HG03280 (cell line): ENCODE measurements at regions not wholly inside any gene's neighbourhood (a gene's known extent, or its start where the extent isn't known, plus 50 kb on each side); places are given as distances from the start of the nearest gene placed in this dataset.
"Not testable (repeated sequence)": the region's sequence is repeated elsewhere in the genome, so short reads cannot be mapped to it uniquely, and the experiment has no call there.

Experiments used
- ATAC-seq: cut with Tn5 transposase; IDR thresholded peaks from one replicate; pipeline ENCODE4 v1.9.1; 2021; ENCODE audit warnings: mild to moderate bottlenecking, moderate library complexity; ENCODE audit not compliant: unreplicated experiment

GRCh38 chr6:121682666-121683065 is 247.2 kb downstream of the GJA1 start:
- no peak for ATAC-seq

- not testable (repeated sequence) for ATAC-seq
Measured at GRCh38 chr6:121685806-121686205, 250.4 kb downstream of the GJA1 start.

DNA sequence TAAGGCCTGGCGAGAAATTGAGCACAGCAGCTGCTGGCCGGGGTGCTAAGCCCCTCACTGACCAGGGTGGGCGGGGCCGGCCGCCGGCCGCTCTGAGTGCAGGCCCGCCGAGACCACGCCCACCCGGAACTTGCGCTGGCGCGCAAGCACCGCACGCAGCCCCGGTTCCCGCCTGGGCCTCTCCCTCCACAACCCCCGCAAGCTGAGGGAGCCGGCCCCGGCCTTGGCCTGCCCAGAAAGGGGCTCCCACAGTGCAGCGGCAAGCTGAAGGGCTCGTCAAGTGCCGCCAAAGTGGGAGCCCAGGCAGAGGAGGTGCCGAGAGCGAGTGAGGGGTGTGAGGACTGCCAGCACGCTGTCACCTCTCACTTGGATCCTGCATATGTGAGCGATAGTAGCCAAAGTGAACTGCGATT is 251.2 kb downstream of the GJA1 start:
- no peak for ATAC-seq

GRCh38 chr6:121688974-121689373 is 253.5 kb downstream of the GJA1 start:
- no peak for ATAC-seq

- ATAC-seq = no peak
Measured at GRCh38 chr6:121691126-121691551, 255.7 kb downstream of the GJA1 start.

GRCh38 chr6:121694389-121694788 is 258.9 kb downstream of the GJA1 start:
- ATAC-seq = no peak

DNA sequence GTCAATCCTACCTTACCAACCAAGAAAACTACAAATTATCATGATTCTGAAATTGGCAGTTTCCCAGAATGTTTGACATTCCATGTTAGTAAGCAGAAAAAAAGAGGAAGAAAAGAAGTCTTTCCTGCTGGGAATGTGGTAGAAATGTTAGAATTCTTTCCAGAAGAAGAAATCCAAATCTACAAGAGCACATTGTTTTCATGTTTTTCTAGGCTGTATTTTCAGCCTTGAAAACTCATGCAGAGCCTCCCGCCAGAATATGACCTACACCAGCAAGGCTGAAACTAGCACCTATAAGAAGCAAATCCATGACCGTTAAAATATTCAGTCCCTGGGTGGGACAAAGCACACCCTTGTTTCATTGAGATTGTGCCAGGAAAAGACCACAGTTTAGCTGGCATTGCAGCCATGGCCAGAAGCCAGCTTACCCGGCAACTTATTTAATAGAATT is 259.4 kb downstream of the GJA1 start:
- no peak for ATAC-seq

DNA sequence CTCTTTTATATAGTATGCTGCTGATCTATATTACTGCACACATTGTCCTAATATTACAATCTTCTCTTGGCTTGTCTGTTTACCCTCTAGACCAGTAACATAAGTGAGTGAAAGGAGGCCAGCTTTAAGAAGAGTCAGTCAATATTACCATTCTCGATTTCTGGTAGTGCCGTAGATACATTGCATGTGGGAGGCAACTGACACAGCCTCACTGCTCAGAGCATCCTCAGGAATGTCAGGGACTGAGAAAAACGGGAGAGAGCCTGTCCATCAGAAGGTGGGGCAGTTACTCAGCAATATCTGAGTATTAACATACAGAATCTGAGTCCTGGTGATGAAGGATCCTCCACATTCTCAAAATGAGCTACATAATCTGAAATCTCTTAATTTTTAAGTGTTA is 259.9 kb downstream of the GJA1 start:
- no peak for ATAC-seq

GRCh38 chr6:121697921-121698320 is 262.5 kb downstream of the GJA1 start:
- no peak for ATAC-seq

DNA sequence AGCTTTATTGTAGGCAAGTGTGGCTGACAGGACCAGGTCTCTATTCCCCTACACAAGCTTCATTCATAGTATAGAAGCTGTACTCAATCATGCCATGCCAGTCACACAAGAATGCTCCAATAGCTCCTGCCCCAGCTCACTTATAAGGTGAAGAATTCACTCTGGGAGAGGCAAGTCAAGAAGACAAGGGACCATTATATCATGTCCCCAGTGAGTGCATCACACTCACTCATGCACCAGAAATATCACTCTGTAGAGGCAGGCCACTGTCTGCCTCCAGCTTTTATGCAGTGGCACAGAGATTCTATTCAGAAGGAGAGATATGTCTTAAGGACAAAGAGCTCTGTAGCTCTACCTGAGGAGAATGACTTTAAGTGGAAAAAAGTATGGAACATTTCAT is 263.2 kb downstream of the GJA1 start:
- ATAC-seq = no peak

- not testable (repeated sequence) for ATAC-seq
Measured at GRCh38 chr6:121703129-121703528, 267.7 kb downstream of the GJA1 start.

DNA sequence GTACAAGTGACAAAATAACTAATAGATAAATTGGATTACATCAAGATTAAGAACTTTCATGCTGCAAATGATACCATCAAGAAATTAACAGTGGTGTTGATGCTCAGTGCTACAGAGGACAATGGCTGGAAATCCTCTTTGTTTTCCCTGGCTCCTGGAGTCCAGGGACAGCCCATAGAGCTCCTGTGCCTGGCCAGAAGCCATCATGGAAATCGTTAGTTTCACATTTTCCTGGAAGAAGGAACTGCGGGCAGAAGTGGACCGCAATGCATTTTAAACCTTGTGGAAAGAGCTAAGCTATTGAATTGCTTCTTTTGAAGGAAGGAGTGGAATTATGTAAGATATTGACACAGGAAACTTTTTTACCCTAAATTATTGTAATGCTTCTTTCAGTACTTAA is 276.0 kb downstream of the GJA1 start:
- ATAC-seq = no peak

DNA sequence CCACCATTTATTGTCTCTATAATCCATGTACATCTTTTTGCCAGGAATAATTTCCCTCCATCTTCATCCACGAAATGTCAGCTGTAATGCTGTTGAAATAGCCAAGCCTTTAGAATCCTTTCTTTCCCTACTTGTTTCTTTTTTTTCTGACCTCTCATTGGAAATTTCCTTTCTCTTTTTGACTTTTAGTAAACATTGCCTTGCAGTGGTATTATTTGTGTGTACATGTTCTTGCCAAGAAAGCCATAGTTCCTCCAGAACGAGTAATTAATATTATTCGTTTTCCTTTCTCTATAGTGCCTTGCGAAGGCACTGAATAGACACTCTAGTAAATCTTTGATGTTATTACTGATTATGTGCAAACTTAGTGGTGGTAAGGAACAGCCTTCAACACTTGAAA is 282.2 kb downstream of the GJA1 start:
- no peak for ATAC-seq

- not testable (repeated sequence) for ATAC-seq
Measured at GRCh38 chr6:121720867-121721266, 285.4 kb downstream of the GJA1 start.

DNA sequence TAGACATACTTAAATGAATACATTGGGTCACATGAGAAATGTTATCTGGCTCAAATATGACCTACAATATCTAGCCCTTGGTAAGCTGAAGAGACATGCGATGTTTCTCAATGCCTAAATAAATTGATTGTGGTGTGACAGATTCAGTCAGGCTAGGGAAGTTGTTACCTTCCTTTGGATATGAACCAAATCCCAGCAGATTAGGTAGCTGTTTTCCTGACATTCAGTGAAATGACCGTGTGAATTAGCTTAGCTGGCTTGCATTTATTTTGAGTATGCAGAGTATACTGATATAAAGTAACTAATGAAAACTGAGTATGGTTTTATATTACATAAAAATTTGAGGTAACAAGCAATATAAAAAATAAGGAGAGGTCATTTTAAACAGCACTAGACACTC is 288.2 kb downstream of the GJA1 start:
- ATAC-seq = no peak

DNA sequence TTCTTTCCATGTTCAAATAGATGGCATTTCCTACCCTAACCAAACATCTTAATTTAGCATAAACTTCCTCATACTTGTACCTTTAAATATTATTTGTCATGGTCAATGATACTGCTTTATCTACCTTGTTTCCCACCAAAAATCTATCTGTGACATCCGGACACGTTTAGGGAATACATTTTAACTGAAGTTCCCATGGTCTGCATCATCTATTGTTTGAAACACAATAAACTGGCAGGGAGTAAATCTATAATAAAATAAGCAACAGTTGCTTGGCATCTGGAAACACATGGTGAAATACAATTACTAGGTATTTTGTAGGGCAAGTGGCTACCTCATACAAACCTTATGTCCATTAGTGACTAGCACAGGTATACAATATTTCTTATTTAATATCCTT is 289.1 kb downstream of the GJA1 start:
- no peak for ATAC-seq

- ATAC-seq = no peak
Measured at GRCh38 chr6:121726596-121726995, 291.1 kb downstream of the GJA1 start.

DNA sequence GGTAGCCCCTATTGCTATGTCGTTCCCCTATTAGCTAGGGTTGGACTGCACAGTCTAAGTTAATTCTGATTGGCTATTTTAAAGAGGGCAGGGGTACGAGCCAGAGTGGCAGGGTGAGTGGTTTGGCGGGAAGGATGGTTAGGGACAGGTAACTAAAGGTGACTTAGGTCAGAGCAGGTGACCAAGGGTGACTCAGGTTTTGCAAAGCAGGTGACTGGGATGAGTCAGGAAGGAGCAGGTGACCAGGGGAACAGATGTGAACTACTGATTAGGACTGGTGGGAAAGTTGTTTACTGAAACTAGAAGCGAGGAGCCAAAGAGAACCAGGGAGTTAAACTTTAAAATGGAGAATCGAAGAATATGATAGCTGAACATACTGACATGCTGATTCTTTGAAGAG is 295.2 kb downstream of the GJA1 start:
- ATAC-seq = no peak

- no peak for ATAC-seq
Measured at GRCh38 chr6:121731381-121731780, 295.9 kb downstream of the GJA1 start.

GRCh38 chr6:121732641-121733040 is 297.2 kb downstream of the GJA1 start:
- no peak for ATAC-seq

- ATAC-seq = no peak
Measured at GRCh38 chr6:121733234-121733633, 297.8 kb downstream of the GJA1 start.

DNA sequence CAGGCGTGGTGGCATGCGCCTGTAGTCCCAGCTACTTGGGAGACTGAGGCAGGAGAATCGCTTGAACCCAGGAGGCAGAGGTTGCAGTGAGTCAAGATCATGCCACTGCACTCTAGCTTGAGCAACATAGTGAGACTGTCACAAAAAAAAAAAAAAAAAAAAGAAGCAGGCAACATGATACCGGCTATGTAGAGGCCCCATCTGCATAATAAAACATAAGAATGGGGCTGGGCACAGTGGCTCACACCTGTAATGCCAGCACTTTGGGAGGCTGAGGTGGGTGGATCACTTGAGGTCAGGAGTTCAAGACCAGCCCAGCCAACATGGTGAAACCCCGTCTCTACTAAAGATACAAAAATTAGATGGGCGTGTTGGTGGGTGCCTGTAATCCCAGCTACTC is 304.7 kb downstream of the GJA1 start:
- ATAC-seq = not testable (repeated sequence)

DNA sequence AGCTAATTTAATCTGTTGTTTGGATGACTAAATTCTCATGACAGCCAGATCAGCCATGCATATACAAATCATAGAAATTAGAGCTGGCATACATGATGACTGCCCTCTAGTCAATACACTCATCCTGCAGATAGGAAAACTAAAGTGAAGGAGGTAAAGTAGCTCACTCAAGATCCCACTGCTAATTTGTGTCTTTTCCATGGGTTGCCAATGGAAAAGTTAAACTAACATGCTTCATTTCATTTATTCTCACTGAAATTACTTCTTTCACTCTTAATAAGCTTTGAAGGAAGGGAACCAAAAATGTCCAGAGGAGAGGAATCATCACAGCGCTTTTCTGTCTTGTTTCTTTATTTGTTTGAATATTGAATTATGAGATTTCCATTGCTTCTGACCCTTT is 308.2 kb downstream of the GJA1 start:
- ATAC-seq = no peak

DNA sequence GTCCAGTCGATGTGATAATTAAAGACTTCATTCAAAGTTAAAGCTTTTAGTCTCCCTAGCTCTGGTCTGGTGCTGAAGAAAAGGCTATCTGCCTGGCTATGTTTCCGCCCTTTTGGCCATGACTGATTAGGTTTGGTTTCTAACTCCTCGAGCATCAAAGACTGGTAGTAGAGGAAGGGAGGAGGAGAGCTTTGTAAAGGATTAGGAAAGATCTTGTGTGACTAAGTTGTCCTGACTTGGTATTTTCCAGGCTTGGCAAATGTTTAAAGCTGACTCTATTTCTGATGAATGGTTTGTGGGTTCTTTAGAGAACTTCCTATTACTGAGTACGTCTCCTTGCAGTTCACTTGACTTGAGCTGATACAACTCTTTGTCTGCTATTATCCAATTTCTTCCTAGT is 312.9 kb downstream of the GJA1 start:
- ATAC-seq = no peak
